ENCODE measurements at regions not wholly inside any gene's neighbourhood (a gene's known extent, or its start where the extent isn't known, plus 50 kb on each side); places are given as distances from the start of the nearest gene placed in this dataset.
A peak's percentile ranks its signal among the peaks of the same experiment; 100 is the strongest.

GRCh38 chr2:226676618-226677017 lies 123.0 kb downstream of the IRS1 start:
- no peak overlapping the region for H3K27ac ChIP-seq
- no peaks in the 10 kb centered on the region for H3K36me3 ChIP-seq (replicated peaks in 1 of 2)
- no peaks in the 10 kb centered on the region for H3K9me3 ChIP-seq (replicated peaks in 1 of 3)
- no peaks in the 10 kb centered on the region for H3K27me3 ChIP-seq
- TF ChIP-seq CTCF (IDR thresholded peaks at IDR 0.05) (no peak), POLR2A (IDR thresholded peaks at IDR 0.05) (no peak)
- no peak overlapping the region for H3K4me3 ChIP-seq
- WGBS, 4 donors, result 70 to 87% (median 79%) methylated on average over 1 of the region's 1 CpG
- no peak for DNase-seq
- peaks cover 4 to 13% of the 10 kb centered on the region in 2 donors for H3K4me1 ChIP-seq (replicated peaks in 1 of 2)
- intact Hi-C loops (cut with DNase I), result no loop called here

- Histone ChIP-seq H3K4me3 (no peak overlapping the region), H3K27me3 (no peaks in the 10 kb centered on the region), H3K36me3 (replicated peaks in 1 of 2) (no peaks in the 10 kb centered on the region), H3K27ac (no peak overlapping the region), H3K4me1 (replicated peaks in 1 of 2) (peaks cover 4 to 13% of the 10 kb centered on the region in 2 donors), H3K9me3 (replicated peaks in 1 of 3) (no peaks in the 10 kb centered on the region)
- DNase-seq, result no peak
- no peak for TF ChIP-seq POLR2A (IDR thresholded peaks at IDR 0.05)
- no peak for TF ChIP-seq CTCF (IDR thresholded peaks at IDR 0.05)
- intact Hi-C loops (cut with DNase I), result no loop called here
- WGBS, 4 donors, result 44 to 52% (median 48%) methylated on average over 2 of the region's 2 CpGs
Observed at GRCh38 chr2:226674123-226674522, 125.5 kb downstream of the IRS1 start.

GRCh38 chr2:226673314-226673723 lies 126.3 kb downstream of the IRS1 start:
- no peak overlapping the region for H3K4me3 ChIP-seq
- no peaks in the 10 kb centered on the region for H3K27me3 ChIP-seq
- H3K4me1 ChIP-seq (replicated peaks in 1 of 2), result peaks cover 4 to 13% of the 10 kb centered on the region in 2 donors
- intact Hi-C loops (cut with DNase I), result no loop called here
- peak overlapping the region in 1 of 5 donors; percentile 11 for H3K27ac ChIP-seq
- DNase-seq, result peak; percentile 44 to 79 (median 72)
- no peaks in the 10 kb centered on the region for H3K9me3 ChIP-seq (replicated peaks in 1 of 3)
- WGBS, 4 donors, result 6 to 15% (median 11%) methylated on average over 4 of the region's 4 CpGs
- TF ChIP-seq CTCF (IDR thresholded peaks at IDR 0.05) (no peak), POLR2A (IDR thresholded peaks at IDR 0.05) (no peak)
- no peaks in the 10 kb centered on the region for H3K36me3 ChIP-seq (replicated peaks in 1 of 2)

- 55 to 65% (median 63%) methylated on average over 4 of the region's 4 CpGs for WGBS, 4 donors
- Histone ChIP-seq H3K9me3 (replicated peaks in 1 of 3) (no peaks in the 10 kb centered on the region), H3K36me3 (replicated peaks in 1 of 2) (no peaks in the 10 kb centered on the region), H3K4me3 (no peak overlapping the region), H3K27me3 (no peaks in the 10 kb centered on the region), H3K27ac (no peak overlapping the region), H3K4me1 (replicated peaks in 1 of 2) (peaks cover 4 to 13% of the 10 kb centered on the region in 2 donors)
- intact Hi-C loops (cut with DNase I), result no loop called here
- DNase-seq, result peak in 1 of 7 donors; percentile 19
- TF ChIP-seq CTCF (IDR thresholded peaks at IDR 0.05) (no peak), POLR2A (IDR thresholded peaks at IDR 0.05) (no peak)
Observed at GRCh38 chr2:226671141-226671676, 128.4 kb downstream of the IRS1 start.
